ENCODE measurements at regions not wholly inside any gene's neighbourhood (a gene's known extent, or its start where the extent isn't known, plus 50 kb on each side); places are given as distances from the start of the nearest gene placed in this dataset.

DNA sequence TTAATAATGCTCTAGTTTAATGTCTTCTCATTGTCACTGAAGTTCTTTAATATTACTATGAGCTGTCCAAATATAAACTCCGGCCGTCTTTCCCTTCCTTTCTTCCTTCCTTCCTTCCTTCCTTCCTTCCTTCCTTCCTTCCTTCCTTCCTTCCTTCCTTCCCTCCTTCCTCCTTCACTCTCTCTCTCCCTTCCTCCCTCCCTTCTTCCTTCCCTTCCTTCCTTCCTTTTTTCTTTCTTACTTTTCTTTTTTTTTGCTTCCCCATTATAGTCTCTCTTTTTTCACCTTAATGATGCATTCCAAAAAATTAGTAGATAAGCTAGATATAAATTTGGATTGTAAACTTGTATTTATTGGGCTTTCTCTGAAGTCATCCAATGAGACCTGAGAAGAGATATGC, 431.0 kb upstream of the ADGRL4 start (continued):
- TF ChIP-seq CREB1 (IDR thresholded peaks at IDR 0.05): no peak
- no peak for TF ChIP-seq CREB1 (CRISPR knock-in tag; IDR thresholded peaks at IDR 0.05)
- no peak for TF ChIP-seq SRF (IDR thresholded peaks at IDR 0.05; ENCODE audit: low read depth, low read length)
- TF ChIP-seq ZNF232 (CRISPR knock-in tag; IDR thresholded peaks at IDR 0.05; ENCODE audit: borderline replicate concordance): no peak
- no peak for TF ChIP-seq ZNF460 (CRISPR knock-in tag; IDR thresholded peaks at IDR 0.05; ENCODE audit: borderline replicate concordance)
- no peak for TF ChIP-seq ZMYM2 (CRISPR knock-in tag; IDR thresholded peaks at IDR 0.05)

DNA sequence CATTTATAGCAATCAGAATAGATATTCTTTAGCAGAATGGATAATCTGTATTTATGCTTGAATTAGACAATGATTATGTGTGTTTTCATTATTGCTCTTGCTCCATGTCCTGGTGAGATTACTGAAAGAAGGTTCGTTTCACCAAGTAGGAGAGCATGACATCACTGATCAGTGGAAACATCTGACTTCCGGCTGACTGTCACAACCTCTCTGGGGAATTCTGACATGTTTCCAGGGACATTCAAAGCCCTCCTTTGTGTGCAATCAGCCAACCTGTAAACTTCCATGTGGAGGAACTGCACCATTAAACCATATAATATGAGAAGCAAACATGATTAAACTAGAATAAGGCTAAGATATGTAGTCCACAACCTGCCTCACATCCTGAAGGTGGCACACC, 424.8 kb upstream of the ADGRL4 start:
- no peak for FAIRE-seq
- H2AFZ ChIP-seq (ENCODE audit: low read length): no peak overlapping the region
- in situ Hi-C loops (cut with HindIII; ENCODE audit: extremely low pct_ligation_motif_present, low pct_unique_long_range_greater_than_20kb): no loop called here
- no peak overlapping the region for H3K4me2 ChIP-seq (ENCODE audit: low read depth, low read length)
- H3K9ac ChIP-seq (ENCODE audit: insufficient read depth, low read depth, low read length): no peak overlapping the region
- no peaks in the 10 kb centered on the region for H3K36me3 ChIP-seq (replicated peaks in 1 of 2; ENCODE audit: control insufficient read depth in 1 of 2, insufficient read depth in 2 of 2, low read length in 2 of 2)
- WGBS (ENCODE audit: low lambda C conversion rate): 0% methylated on average over 2 of the region's 2 CpGs
- POLR2A ChIA-PET: no interaction called here
- no peak for DNase-seq (ENCODE audit: low spot score)
- intact Hi-C loops (cut with micrococcal nuclease; ENCODE audit: unreplicated experiment): no loop called here
- CTCF ChIA-PET (ENCODE audit: low intra/inter-chr PET ratio, low total read pairs): no interaction called here
- no peak overlapping the region for H3K27ac ChIP-seq (ENCODE audit: extremely low read length, insufficient read depth, low read length)
- ATAC-seq: no peak
- H4K20me1 ChIP-seq (ENCODE audit: insufficient read depth, low read length): no peaks in the 10 kb centered on the region
- no peak overlapping the region for H3K4me3 ChIP-seq (replicated peaks in 1 of 3; ENCODE audit: insufficient read depth in 1 of 3, low read depth in 2 of 3, low read length in 3 of 3)
- H3K27me3 ChIP-seq (ENCODE audit: control insufficient read depth in 1 of 2, insufficient read depth in 2 of 2, low read length in 2 of 2): no peaks in the 10 kb centered on the region
- H3K4me1 ChIP-seq (ENCODE audit: insufficient read depth, low read length): no peaks in the 10 kb centered on the region
- no TSS peak for BruUV-seq (replicated peaks)
- H3K79me2 ChIP-seq (ENCODE audit: insufficient read depth, low read length): no peaks in the 10 kb centered on the region
- H3K9me3 ChIP-seq (ENCODE audit: low read length): peaks cover 35% of the 10 kb centered on the region
- TF ChIP-seq, protein P1, sequence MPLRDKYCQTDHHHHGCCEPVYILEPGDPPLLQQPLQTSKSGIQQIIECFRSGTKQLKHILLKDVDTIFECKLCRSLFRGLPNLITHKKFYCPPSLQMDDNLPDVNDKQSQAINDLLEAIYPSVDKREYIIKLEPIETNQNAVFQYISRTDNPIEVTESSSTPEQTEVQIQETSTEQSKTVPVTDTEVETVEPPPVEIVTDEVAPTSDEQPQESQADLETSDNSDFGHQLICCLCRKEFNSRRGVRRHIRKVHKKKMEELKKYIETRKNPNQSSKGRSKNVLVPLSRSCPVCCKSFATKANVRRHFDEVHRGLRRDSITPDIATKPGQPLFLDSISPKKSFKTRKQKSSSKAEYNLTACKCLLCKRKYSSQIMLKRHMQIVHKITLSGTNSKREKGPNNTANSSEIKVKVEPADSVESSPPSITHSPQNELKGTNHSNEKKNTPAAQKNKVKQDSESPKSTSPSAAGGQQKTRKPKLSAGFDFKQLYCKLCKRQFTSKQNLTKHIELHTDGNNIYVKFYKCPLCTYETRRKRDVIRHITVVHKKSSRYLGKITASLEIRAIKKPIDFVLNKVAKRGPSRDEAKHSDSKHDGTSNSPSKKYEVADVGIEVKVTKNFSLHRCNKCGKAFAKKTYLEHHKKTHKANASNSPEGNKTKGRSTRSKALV (CRISPR knock-in tag; IDR thresholded peaks at IDR 0.05): no peak
- TF ChIP-seq ZNF496 (CRISPR knock-in tag; IDR thresholded peaks at IDR 0.05; ENCODE audit: insufficient replicate concordance): no peak
- no peak for TF ChIP-seq SYNCRIP (IDR thresholded peaks at IDR 0.05; ENCODE audit: insufficient read depth, low read depth, low read length)
- no peak for TF ChIP-seq ISL2 (CRISPR knock-in tag; IDR thresholded peaks at IDR 0.05)
- TF ChIP-seq TAF15 (IDR thresholded peaks at IDR 0.05; ENCODE audit: low read depth, low read length, poor library complexity, severe bottlenecking): no peak
- TF ChIP-seq, protein P2, sequence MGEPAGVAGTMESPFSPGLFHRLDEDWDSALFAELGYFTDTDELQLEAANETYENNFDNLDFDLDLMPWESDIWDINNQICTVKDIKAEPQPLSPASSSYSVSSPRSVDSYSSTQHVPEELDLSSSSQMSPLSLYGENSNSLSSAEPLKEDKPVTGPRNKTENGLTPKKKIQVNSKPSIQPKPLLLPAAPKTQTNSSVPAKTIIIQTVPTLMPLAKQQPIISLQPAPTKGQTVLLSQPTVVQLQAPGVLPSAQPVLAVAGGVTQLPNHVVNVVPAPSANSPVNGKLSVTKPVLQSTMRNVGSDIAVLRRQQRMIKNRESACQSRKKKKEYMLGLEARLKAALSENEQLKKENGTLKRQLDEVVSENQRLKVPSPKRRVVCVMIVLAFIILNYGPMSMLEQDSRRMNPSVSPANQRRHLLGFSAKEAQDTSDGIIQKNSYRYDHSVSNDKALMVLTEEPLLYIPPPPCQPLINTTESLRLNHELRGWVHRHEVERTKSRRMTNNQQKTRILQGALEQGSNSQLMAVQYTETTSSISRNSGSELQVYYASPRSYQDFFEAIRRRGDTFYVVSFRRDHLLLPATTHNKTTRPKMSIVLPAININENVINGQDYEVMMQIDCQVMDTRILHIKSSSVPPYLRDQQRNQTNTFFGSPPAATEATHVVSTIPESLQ (CRISPR knock-in tag; conservative IDR thresholded peaks at IDR 0.05): no peak
- TF ChIP-seq MEIS1 (CRISPR knock-in tag; IDR thresholded peaks at IDR 0.05; ENCODE audit: borderline replicate concordance): no peak
- TF ChIP-seq SNAI1 (CRISPR knock-in tag; IDR thresholded peaks at IDR 0.05; ENCODE audit: borderline replicate concordance): no peak
- TF ChIP-seq AGO2 (optimal IDR thresholded peaks at IDR 0.05; ENCODE audit: low read depth, low read length): no peak
- no peak for TF ChIP-seq RELA (CRISPR knock-in tag; IDR thresholded peaks at IDR 0.05)
- no peak for TF ChIP-seq ZNF563 (CRISPR knock-in tag; IDR thresholded peaks at IDR 0.05)
- no peak for TF ChIP-seq ZNF776 (CRISPR knock-in tag; IDR thresholded peaks at IDR 0.05)
- TF ChIP-seq AGO1 (IDR thresholded peaks at IDR 0.05; ENCODE audit: low read depth, low read length, poor library complexity, severe bottlenecking): no peak
- no peak for TF ChIP-seq ZNF598 (CRISPR knock-in tag; IDR thresholded peaks at IDR 0.05; ENCODE audit: borderline replicate concordance)
- no peak for TF ChIP-seq NCOA2 (CRISPR knock-in tag; IDR thresholded peaks at IDR 0.05)

Measured in HepG2 (cell line).